Limb (tissue), 2 donors: ENCODE measurements at regions not wholly inside any gene's neighbourhood (a gene's known extent, or its start where the extent isn't known, plus 50 kb on each side); places are given as distances from the start of the nearest gene placed in this dataset.
A peak's percentile ranks its signal among the peaks of the same experiment; 100 is the strongest.
"Not testable (repeated sequence)": the region's sequence is repeated elsewhere in the genome, so short reads cannot be mapped to it uniquely, and the experiment has no call there.

Experiments used
- DNase-seq, 2 donors: peaks; one replicate each; pipeline ENCODE4 v3.0.0-alpha.2; 2016; ENCODE audit errors: extremely low spot score in 2 of 2

DNA sequence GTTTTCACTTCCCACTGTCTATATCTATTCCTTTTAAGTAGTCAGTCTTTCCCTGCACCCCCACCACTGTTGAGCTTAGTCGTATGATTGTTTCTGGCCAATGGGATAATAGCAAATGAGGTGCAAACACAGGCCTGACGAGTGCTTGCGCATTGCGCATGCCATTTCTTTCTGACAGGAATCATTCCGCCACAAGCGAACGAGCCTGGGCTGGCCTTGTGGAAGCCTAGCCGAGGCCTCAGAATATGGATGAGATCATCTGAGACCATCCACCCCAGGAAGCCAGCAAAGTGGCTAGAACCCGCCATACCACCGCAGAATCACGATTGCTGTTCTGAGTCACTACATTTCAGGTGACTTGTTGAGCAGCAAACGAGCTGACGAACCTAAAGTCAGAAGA lies 52.2 kb upstream of the PRL start:
- no peak for DNase-seq

DNA sequence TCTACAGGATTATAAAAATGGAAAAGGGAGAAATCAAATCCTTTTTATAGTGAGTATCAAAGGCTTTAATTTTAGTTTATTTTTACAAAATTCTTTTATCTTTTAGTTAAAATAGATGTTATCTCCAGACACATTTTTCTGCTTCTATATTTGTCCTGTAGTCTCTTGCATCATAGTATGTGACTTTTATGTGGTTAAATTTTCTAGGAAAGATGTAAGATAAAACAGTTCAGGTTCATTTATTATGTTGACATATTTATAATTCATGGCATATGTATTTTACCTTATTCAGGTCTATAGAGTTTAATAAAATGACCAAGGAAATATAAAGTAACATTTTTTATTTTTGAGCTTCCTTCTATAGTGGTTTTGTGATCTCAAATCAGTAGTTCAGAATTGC lies 52.7 kb upstream of the PRL start:
- no peak for DNase-seq

DNA sequence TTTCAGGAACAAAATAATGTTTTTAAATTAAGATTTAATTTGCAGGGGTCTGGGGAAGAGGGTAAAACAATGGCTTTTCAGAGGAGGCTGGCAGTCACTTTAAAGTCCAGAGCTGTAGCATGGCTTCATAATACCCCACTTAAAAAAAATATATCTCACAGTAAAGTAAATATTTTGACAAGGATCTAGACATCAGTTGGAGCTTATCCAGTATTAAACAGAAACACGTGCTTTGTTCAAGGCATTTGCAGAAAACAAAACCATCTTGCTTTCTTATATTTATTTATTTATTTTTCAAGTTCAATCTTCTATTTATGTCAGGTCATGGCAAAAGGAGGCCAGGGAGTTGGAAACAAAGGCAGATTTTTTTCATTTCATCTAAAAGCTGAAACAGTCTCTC lies 53.3 kb upstream of the PRL start:
- DNase-seq, result no peak

DNA sequence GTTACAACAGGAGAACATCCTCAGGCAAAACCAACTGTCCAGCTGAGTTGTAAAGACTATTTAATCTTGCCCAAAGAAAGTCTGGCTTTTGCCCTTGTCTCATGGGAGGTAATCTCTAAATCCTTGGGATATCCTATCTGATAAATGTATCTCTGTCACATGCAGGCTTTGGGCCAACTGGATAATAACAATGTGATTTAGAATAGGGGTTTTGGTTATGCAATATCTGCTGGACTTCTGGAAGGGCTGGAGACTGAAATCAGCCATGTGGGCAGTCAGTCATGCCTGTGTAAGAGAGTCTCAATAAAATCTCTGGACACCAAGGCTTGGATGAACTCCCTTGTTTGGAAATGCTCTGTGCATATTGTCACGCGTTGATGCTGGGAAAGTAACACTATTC lies 56.3 kb upstream of the PRL start:
- DNase-seq, result no peak

DNA sequence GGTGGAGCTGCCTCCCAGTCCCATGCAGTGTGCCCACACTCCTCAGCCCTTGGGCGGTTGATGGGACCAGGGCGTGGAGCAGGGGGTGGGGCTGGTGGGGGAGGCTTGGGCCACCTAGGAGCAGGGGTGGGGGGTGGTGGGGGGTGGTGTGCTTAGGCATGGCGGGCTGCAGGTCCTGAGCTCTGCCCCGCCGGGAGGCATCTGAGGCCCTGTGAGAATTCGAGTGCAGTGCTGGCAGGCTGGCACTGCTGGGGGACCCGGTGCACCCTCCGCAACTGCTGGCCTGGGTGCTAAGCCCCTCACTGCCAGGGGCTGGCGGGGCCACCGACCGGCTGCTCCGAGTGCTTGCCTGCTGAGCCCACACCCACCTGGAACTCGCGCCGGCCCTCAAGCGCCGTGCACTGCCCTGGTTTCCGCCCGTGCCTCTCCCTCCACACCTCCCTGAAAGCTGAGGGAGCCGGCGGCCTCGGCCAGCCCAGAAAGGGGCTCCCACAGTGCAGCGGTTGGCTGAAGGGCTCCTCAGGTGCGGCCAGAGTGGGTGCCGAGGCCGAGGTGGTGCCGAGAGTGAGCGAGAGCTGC lies 59.6 kb upstream of the PRL start:
- no peak for DNase-seq

DNA sequence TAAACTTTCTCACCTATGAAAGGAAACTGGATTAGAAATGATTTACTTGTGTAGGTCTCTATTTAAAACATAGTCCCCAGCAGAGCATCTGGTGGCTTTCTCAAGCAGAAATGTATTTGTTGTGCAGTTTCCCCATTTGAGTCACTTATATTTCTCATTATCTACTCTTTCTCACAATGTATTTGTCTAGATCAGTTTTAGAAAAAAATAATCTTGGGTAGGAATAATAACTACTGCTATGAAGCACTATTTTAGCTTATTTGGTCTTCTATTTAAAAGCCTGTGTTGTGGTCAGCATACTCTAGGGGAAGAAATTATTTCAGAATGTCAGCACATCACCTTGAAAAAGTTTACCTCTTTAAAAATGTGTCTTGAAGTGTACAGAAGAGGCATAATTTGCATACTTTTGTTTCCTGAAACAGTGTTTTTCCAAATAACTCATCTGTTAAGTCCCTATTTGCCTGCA lies 60.9 kb upstream of the PRL start:
- DNase-seq, result no peak

DNA sequence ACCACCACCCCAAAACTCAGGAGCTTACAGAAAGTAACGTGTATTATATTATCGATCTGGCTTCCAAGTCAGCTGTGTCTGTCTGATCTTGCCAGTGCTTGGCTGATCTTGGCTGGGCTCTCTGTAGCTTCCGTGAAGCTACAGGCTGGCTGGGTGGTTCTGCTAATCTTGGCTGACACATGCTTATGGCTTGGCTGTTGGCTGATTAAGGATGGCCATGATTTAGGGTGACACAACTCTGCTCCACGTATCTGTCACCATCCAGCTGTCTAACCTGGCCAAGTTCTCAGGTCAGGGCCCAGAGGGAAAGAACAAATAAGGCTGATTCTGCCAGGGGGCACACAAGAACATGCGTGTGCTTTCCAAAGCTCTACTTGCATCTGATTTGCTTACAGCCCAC lies 64.7 kb upstream of the PRL start:
- no peak for DNase-seq

DNA sequence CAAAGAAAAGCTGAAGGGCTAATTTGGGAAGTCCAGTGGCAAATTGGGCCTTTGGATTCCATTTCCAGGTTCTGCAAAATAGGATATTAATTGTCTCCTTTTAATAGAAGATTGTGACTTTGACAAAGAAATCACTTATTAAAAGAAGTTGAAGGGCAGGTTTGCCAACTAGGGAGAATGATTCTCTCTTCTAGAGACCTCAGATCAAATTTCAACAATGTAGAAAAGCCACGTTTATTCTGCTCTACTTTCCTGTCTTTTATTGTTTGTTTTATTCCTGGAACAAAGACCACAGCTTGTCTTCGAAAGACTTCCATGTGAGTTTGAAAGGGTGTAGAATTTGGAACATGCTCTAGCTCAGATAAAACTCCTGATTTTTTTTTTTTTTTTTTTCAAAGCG lies 65.5 kb upstream of the PRL start:
- peak in 1 of 2 donors; percentile 27 for DNase-seq

DNA sequence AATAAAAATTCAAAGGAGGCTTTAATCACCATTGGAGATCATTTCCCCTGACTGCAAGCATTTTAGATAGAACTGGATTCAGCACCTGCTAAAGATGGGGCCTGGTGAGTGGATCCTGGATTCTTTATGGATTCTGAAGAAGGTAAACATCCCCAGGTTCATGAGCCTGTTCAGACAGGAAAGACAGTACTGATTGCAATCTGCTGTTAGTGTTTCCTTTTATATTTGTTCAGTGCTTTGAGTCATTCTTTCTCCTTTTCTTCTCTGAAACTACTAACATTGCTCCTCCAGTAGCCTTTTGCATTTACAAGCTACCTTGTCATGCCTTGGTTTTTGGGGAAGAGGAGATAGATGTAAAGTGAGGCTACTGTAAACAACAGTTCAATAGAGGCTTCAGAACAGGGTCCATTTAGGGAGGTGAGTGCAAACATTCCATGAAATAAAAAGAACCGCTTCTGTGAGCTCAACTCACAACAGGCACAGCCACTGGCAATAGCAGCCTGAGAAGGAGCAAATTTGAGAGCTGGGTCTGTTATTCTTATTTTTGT lies 66.4 kb upstream of the PRL start:
- no peak for DNase-seq

DNA sequence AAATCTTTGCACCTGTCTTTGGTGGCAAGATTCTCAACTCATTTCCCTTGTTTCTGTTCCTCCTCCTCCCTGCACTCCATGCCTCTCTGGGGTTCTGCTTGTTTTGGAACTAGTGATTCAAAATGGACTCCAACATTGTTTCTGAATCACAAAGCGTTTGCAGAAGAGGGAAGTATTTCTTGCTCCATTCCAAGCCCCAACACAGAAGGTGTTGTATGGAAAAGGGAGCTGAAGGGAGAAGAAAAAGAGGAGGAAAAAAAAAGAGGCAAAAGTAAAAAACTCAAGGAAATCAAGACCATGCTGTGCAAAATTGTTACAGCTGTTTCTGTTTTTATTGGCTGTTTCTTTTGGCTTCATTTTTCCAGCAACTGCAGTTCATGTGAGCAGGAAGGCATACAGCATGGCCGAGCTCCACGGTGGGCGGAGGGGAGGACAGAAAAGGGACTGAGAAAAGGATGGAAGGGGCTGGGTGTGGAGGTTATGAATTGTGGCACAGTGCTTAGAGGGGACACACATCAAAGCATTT lies 66.9 kb upstream of the PRL start:
- DNase-seq, result peak; percentile 58 to 67

DNA sequence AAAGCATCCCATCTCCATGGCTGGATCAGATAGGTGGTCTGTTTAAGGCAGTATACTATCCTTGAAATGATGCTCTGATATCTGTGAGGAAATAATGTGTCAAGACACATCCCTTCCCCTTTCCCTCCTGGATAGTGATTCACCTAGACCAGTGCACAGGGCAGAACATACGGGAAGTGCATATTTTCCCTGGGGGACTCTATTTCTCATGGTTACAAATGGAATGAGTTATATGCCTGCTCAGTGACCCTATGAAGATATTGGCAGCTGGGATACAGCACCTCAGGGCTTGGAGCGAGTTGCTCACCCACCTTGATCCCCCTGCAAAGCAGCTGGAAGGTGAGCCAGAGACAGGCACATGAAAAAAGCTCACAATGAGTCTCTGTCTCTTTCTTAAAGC lies 67.5 kb upstream of the PRL start:
- no peak for DNase-seq

DNA sequence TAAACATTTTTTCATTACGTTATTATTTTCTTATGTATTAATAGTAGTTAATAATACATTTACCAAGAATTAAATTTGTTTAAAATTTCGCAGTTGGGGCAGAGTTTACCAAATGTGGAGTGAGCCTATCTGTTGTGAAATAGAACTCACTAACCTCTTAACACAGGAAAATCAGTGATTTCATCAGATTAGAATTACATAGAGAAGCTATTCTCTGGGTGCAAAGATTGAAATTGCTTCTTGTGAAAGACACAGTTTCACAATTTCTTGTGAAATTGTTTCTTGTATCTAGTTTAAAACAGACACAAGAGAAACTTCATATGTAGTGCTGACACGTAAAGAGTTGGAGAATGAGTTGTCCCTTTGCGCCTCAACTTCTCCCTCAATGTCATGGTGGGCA lies 69.4 kb upstream of the PRL start:
- no peak for DNase-seq

DNA sequence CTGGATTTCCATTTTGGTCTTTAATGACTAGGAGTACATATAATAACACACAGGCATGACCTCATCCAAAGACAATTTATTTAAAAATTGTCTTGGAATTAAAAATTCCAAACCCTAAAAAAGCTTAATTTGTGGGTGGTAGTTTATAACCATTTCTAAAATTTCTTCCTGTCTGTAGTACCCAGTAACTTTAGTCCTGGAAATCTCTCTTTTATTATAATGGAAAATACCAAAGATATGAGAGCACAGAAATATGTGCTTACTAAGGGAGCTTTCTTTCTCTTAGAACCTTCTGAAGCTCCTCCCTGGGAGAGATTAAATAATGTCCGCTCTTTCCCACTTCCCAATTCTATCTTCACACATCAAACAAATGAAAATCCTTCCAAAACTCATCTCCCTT lies 70.5 kb upstream of the PRL start:
- peak in 1 of 2 donors; percentile 27 for DNase-seq

DNA sequence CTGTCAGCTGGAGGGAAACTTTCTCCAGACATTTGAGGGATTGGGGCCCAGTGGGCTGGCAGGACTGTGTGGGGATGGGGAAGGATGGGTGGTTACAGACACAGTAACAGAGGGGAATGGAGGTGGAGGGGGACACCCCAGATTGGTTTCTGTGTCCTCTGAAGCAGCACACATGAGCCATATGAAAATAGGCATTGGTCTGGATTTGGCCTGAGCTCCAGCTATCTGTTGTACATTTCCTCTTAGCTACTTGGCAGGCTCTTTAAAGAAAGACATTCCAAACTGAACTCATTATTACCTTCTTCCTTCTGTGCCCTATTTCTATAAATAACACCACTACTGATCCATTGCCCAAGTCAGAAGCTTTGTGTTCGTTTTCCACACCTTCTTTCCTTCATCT lies 72.0 kb upstream of the PRL start:
- no peak for DNase-seq

DNA sequence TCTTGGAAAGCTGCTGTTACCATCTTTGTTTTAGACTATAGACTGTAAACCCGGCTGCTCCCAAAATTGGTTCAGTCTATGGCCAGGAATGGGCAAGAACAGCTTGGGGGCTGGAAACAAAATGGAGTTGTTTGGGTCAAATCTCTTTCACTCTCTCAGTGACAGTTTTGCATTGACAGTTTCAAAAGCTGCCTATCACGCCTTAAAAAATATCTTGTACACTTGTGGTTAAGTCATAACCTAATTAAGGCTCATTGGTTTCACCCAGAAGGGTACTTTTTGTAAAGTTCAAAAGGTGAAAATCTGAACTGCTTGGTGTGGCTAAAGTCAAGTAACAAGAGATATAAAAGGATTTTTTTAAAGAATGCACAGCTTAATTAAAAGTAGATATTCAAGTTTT lies 76.1 kb upstream of the PRL start:
- no peak for DNase-seq

DNA sequence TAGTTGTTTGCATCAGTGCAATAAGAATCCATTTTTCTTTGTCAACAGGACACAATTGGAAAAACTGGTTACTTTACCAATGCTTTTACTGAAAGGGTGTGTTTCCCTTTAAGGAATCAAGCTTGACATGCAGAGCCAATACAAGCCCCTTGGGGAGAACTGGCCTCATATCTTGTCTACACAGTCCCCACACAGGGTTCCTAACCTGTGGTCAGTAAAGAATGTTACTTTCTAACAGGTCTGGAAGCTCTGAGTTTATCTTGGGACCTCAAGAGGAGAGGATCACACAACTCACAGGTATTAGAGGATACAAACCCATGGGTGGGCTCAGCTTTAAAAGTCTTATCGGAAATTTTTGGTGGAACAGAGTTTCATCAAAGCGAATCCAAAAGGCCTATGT lies 78.1 kb upstream of the PRL start:
- not testable (repeated sequence) for DNase-seq

DNA sequence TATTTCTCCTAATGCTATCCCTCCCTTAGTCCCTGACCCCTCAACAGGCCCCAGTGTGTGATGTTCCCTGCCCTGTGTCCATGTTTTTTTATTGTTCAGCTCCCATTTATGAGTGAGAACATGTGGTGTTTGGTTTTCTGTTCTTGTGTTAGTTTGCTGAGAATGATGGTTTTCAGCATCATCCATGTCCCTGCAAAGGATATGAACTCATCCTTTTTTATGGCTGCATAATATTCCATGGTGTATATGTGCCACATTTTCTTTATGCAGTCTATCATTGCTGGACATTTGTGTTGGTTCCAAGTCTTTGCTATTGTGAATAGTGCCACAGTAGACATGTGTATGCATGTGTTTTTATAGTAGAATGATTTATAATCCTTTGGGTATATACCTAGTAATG lies 79.5 kb upstream of the PRL start:
- DNase-seq, result not testable (repeated sequence)

DNA sequence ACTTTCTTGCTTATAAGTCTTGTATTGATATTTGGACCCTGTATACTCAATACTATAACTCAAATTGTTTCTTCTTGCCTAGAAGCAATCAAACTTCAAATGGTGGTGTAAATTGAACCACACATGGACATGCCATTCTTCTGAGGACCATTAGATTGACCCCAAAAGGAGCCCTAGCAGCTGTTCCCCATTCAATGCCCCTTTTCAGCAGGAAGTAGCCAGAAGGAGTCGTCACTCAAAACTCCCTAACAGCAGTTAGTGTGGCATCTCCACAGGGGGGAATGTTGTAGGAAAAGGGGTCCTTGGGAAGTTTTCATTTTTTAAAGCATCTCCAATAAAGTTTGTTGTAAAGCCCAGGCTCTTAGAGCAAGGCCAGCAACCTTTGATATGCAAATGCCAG lies 81.7 kb upstream of the PRL start:
- DNase-seq, result not testable (repeated sequence)

DNA sequence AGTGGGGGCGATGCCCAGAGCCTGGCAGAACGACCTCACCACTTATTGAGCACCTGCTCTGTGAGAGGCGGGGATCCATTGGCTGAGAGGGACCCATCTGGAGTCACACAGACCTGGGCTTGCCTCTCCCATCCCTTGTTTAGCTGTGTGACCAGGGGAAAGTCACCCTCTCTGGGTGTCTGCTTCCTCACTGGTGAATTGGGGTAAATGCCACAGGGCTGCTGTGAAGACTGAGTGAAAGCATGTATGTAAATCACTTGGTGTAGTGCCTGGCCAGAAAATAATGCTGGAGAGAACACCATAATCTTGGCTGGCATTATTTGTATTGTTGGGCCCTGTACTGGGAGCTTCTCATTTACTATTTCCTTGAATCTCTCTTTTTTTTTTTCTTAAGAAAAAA lies 83.4 kb upstream of the PRL start:
- no peak for DNase-seq

DNA sequence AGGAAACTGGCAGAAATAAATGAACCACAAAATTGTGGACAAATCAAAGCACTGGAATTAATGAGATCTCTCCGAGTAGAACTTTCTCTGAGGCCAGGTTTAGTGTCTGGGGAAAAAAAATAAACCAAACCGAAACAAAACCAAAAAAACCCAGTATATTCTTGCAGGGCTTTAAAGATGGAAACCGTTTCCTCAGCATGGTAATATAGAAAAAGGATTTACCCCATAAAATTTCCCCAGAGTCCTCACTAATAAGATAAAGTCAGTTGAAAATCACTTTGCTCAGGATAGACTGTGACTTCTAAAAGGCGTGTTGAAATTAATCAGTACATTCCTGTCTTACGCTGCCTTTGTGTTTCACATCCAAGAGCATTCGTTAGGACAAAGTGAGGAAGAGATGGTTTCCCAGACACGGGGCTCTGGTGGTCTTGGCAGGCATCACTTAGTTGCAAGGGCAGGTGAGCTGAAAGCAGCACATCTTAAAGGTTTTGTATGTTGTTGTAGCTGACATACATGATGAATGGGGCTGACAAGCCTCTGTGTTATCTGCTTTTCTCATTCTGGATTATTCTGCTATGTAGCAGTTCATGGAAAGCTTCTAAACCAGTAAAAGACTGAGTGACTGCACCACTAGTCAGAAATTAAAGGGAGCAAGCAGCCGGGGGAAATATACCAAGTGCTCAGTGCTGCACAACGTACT lies 85.2 kb upstream of the PRL start:
- no peak for DNase-seq

DNA sequence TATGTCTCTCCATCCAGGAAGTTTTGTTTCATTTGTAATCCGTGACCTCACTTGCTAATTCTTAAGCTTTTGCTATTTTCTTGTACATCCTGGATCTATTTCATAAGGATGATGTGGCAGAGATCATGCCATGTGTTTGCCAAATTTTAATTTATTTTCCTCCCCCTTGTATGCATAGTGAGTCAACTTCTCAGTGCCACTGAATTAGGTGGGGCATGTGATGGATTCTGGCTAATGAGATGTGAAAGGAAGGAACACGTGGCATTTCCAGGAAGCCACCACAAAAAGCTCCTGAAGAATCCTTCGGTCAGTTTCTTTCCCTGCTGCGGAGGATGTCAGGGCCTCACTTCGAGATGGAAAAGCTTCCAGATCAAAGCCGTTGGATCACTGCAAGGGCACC lies 86.2 kb upstream of the PRL start:
- no peak for DNase-seq

DNA sequence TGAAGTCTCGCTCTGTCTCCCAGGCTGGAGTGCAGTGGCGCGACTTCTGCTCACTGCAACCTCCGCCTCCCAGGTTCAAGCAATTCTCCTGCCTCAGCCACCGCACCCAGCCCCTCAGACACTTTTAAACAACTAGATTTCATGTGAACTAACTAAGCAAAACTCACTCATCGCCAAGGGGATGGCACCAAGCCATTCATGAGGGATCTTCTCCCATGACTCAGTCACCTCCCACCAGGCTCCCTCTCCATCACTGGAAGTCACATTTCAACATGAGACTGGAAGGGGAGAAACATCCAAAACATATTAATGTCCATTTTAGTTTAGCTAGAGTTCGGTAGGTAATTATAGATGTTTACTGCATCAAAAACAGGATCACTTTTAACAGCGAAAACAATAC lies 95.9 kb upstream of the PRL start:
- DNase-seq, result no peak

DNA sequence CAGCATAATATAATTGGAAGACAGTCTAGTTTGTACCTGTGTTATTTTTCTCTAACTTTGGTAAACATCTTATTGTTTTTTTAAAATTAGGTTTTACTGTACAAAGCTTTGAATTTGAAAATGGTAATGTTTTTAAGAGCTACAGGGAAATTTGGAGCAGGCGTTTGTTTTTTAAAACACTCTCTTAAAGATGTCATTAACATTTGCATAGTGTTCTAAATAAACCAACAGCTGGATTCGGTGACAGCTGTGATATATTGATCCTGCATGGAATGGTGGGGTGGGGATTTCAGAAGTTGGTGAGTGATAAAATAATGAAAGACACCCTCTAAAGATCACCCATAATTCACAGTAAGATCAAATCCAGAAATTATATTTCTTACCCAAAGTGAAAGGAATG lies 97.9 kb upstream of the PRL start:
- no peak for DNase-seq
